Loucy (cell line): ENCODE measurements at regions not wholly inside any gene's neighbourhood (a gene's known extent, or its start where the extent isn't known, plus 50 kb on each side); places are given as distances from the start of the nearest gene placed in this dataset.

Experiments
- H2AFZ ChIP-seq: fragments of 200-600 bp; sonication (generic); 2 replicates; pipeline ENCODE4 v1.6.0; 2016; ENCODE audit warnings: antibody characterized with exemption, mild to moderate bottlenecking, low read length, moderate library complexity
- H3F3A ChIP-seq: fragments of 200-600 bp; 2 replicates; pipeline ENCODE4 v1.6.0; 2016; ENCODE audit warnings: antibody characterized with exemption, low read depth, mild to moderate bottlenecking
- H3K27me3 ChIP-seq: fragments of 200-600 bp; sonication (generic); 2 replicates; pipeline ENCODE4 v1.6.1; 2014; ENCODE audit warnings: low read length, mild to moderate bottlenecking; ENCODE audit not compliant: insufficient read depth, poor library complexity, severe bottlenecking
- H3K36me3 ChIP-seq: fragments of 200-600 bp; sonication (generic); 2 replicates; pipeline ENCODE4 v1.6.1; 2016; ENCODE audit warnings: low read length; ENCODE audit not compliant: insufficient read depth
- H3K4me1 ChIP-seq: fragments of 200-600 bp; sonication (generic); 2 replicates; pipeline ENCODE4 v1.5.1; 2014; ENCODE audit warnings: low read length, mild to moderate bottlenecking; ENCODE audit not compliant: insufficient read depth, poor library complexity, severe bottlenecking
- H3K4me2 ChIP-seq: fragments of 200-600 bp; sonication (generic); 2 replicates; pipeline ENCODE4 v1.6.0; 2014; ENCODE audit warnings: antibody characterized with exemption, low read length, low read depth, mild to moderate bottlenecking; ENCODE audit not compliant: poor library complexity, severe bottlenecking
- H3K4me3 ChIP-seq: fragments of 200-600 bp; sonication (generic); 2 replicates; pipeline ENCODE4 v1.5.1; 2014; ENCODE audit warnings: low read length, mild to moderate bottlenecking, mixed read lengths; ENCODE audit not compliant: poor library complexity, severe bottlenecking
- H3K79me2 ChIP-seq: fragments of 200-600 bp; sonication (generic); 2 replicates; pipeline ENCODE4 v1.6.1; 2014; ENCODE audit warnings: low read length; ENCODE audit not compliant: insufficient read depth
- H3K9ac ChIP-seq: fragments of 200-600 bp; sonication (generic); 2 replicates; pipeline ENCODE4 v1.6.0; 2014; ENCODE audit warnings: mild to moderate bottlenecking, low read depth, low read length, moderate library complexity; ENCODE audit not compliant: poor library complexity, severe bottlenecking
- H3K9me2 ChIP-seq: fragments of 200-600 bp; sonication (generic); replicated peaks from 2 replicates; pipeline ENCODE4 v1.6.1; 2016; ENCODE audit warnings: low read depth, low read length, mixed read lengths
- H3K9me3 ChIP-seq: fragments of 200-600 bp; sonication (generic); 2 replicates; pipeline ENCODE4 v1.6.1; 2014; ENCODE audit warnings: mild to moderate bottlenecking, antibody characterized with exemption, low read length, low read depth; ENCODE audit not compliant: insufficient read depth
- H4K20me1 ChIP-seq: fragments of 200-600 bp; sonication (generic); 2 replicates; pipeline ENCODE4 v1.6.0; 2014; ENCODE audit warnings: antibody characterized with exemption, low read length, mild to moderate bottlenecking; ENCODE audit not compliant: insufficient read depth, poor library complexity, severe bottlenecking
- EZH2phosphoT487 ChIP-seq: fragments of 200-600 bp; IDR thresholded peaks from 2 replicates; pipeline ENCODE4 v1.6.1; 2018; ENCODE audit warnings: antibody characterized with exemption, mild to moderate bottlenecking, moderate library complexity, borderline replicate concordance
- TF ChIP-seq, protein P1 (sequence below): fragments of 200-600 bp; sonication (generic); conservative IDR thresholded peaks from 2 replicates; pipeline ENCODE4 v1.5.1; 2014; ENCODE audit warnings: mild to moderate bottlenecking, antibody characterized with exemption, low read length

- no peaks in the 10 kb centered on the region for H3K36me3 ChIP-seq
- H3K27me3 ChIP-seq: no peaks in the 10 kb centered on the region
- H3F3A ChIP-seq: no peaks in the 10 kb centered on the region
- peaks cover 10% of the 10 kb centered on the region for H3K4me1 ChIP-seq
- H3K9me2 ChIP-seq: no peaks in the 10 kb centered on the region
- H3K4me2 ChIP-seq: no peak overlapping the region
- TF ChIP-seq EZH2phosphoT487: no peak
- TF ChIP-seq, protein P1, sequence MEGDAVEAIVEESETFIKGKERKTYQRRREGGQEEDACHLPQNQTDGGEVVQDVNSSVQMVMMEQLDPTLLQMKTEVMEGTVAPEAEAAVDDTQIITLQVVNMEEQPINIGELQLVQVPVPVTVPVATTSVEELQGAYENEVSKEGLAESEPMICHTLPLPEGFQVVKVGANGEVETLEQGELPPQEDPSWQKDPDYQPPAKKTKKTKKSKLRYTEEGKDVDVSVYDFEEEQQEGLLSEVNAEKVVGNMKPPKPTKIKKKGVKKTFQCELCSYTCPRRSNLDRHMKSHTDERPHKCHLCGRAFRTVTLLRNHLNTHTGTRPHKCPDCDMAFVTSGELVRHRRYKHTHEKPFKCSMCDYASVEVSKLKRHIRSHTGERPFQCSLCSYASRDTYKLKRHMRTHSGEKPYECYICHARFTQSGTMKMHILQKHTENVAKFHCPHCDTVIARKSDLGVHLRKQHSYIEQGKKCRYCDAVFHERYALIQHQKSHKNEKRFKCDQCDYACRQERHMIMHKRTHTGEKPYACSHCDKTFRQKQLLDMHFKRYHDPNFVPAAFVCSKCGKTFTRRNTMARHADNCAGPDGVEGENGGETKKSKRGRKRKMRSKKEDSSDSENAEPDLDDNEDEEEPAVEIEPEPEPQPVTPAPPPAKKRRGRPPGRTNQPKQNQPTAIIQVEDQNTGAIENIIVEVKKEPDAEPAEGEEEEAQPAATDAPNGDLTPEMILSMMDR: peak; percentile 81
- H2AFZ ChIP-seq: 0 out of 2 replicates have a peak overlapping the region, but pooled peaks have one; percentile 18
- H3K9me3 ChIP-seq: no peaks in the 10 kb centered on the region
- no peak overlapping the region for H3K9ac ChIP-seq
- H3K4me3 ChIP-seq: no peak overlapping the region
- no peaks in the 10 kb centered on the region for H3K79me2 ChIP-seq
- no peaks in the 10 kb centered on the region for H4K20me1 ChIP-seq
Observed at GRCh38 chr2:129253461-129253812, 726.0 kb upstream of the RAB6C start.

- H3K4me1 ChIP-seq: peaks cover 10% of the 10 kb centered on the region
- H2AFZ ChIP-seq: no peak overlapping the region
- H3K9ac ChIP-seq: no peak overlapping the region
- no peaks in the 10 kb centered on the region for H4K20me1 ChIP-seq
- no peaks in the 10 kb centered on the region for H3K9me2 ChIP-seq
- H3K4me3 ChIP-seq: no peak overlapping the region
- no peaks in the 10 kb centered on the region for H3K79me2 ChIP-seq
- H3K9me3 ChIP-seq: no peaks in the 10 kb centered on the region
- no peaks in the 10 kb centered on the region for H3K27me3 ChIP-seq
- H3K4me2 ChIP-seq: no peak overlapping the region
- TF ChIP-seq, protein P1: no peak
- no peak for TF ChIP-seq EZH2phosphoT487
- H3F3A ChIP-seq: no peaks in the 10 kb centered on the region
- no peaks in the 10 kb centered on the region for H3K36me3 ChIP-seq
Observed at GRCh38 chr2:129254718-129255117, 724.7 kb upstream of the RAB6C start.

GRCh38 chr2:129255610-129256313 lies 723.7 kb upstream of the RAB6C start:
- Histone ChIP-seq H3K36me3 (no peaks in the 10 kb centered on the region), H3K79me2 (no peaks in the 10 kb centered on the region), H3K4me3 (no peak overlapping the region), H3K27me3 (no peaks in the 10 kb centered on the region), H3F3A (no peaks in the 10 kb centered on the region), H3K9me2 (no peaks in the 10 kb centered on the region), H3K9ac (no peak overlapping the region), H4K20me1 (no peaks in the 10 kb centered on the region), H3K4me2 (no peak overlapping the region), H2AFZ (no peak overlapping the region), H3K4me1 (peaks cover 10% of the 10 kb centered on the region), H3K9me3 (no peaks in the 10 kb centered on the region)
- TF ChIP-seq, protein P1: no peak
- no peak for TF ChIP-seq EZH2phosphoT487
